ENCODE measurements at regions not wholly inside any gene's neighbourhood (a gene's known extent, or its start where the extent isn't known, plus 50 kb on each side); places are given as distances from the start of the nearest gene placed in this dataset.

DNA sequence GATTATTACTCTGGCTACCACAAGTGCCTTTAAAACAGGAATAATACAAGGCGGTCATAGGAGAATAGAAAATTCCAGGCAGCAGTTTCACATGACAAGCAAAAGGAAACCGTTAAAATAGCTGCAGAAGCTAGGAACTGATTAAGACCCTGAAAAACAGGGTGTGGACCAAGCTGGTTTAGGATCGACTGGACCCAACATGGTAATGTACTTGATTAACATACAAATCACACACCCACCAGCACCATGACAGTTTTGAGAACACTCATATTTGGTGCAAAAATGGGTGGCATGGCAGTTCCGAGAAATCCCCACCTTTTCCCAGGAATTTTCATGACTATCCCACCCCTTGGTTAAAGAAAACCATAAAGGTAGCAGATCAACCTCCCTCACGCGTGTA is 51.9 kb upstream of the TMEM163 start:
- TF ChIP-seq, protein P1, sequence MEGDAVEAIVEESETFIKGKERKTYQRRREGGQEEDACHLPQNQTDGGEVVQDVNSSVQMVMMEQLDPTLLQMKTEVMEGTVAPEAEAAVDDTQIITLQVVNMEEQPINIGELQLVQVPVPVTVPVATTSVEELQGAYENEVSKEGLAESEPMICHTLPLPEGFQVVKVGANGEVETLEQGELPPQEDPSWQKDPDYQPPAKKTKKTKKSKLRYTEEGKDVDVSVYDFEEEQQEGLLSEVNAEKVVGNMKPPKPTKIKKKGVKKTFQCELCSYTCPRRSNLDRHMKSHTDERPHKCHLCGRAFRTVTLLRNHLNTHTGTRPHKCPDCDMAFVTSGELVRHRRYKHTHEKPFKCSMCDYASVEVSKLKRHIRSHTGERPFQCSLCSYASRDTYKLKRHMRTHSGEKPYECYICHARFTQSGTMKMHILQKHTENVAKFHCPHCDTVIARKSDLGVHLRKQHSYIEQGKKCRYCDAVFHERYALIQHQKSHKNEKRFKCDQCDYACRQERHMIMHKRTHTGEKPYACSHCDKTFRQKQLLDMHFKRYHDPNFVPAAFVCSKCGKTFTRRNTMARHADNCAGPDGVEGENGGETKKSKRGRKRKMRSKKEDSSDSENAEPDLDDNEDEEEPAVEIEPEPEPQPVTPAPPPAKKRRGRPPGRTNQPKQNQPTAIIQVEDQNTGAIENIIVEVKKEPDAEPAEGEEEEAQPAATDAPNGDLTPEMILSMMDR (IDR thresholded peaks at IDR 0.05), result no peak
- no peak for TF ChIP-seq POLR2A (IDR thresholded peaks at IDR 0.05)

All from Peyer's patch (tissue), 4 donors.